ENCODE measurements at regions not wholly inside any gene's neighbourhood (a gene's known extent, or its start where the extent isn't known, plus 50 kb on each side); places are given as distances from the start of the nearest gene placed in this dataset.

DNA sequence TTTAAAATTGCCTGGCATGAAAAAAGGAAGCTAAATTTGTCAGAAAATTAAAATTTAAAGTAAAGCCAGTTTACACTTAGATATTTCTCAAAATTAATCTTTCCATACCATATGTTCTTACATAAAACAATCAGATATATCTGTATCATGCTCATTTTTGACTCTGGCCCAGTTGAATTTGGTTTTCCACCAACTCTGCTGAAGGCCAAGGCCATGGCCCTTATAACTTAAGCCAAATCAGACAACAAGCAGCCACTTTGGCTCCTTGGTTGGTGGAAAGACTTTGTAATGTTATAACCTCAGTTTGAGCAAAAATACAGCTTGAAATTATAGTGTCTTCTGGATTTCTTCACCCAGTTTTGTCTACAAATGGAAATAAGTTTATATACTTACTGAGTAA is 97.3 kb downstream of the CENPW start:
- no TSS peak for BruUV-seq (replicated peaks)
- Histone ChIP-seq H3K27me3 (replicated peaks in 1 of 2; ENCODE audit: control insufficient read depth in 2 of 2, insufficient read depth in 2 of 2, low read length in 1 of 2) (no peaks in the 10 kb centered on the region), H3K4me1 (ENCODE audit: control insufficient read depth, insufficient read depth, low read length) (no peaks in the 10 kb centered on the region), H3K4me2 (ENCODE audit: control insufficient read depth, insufficient read depth) (no peak overlapping the region), H3K79me2 (ENCODE audit: control insufficient read depth, insufficient read depth, low read length) (no peaks in the 10 kb centered on the region), H3K36me3 (ENCODE audit: control insufficient read depth in 2 of 2, insufficient read depth in 2 of 2, low read length in 1 of 2) (no peaks in the 10 kb centered on the region), H3K4me3 (no peak overlapping the region), H4K20me1 (ENCODE audit: control insufficient read depth, insufficient read depth) (no peaks in the 10 kb centered on the region), H3K9me3 (replicated peaks; ENCODE audit: control insufficient read depth, insufficient read depth, low read length) (no peaks in the 10 kb centered on the region), H3K27ac (ENCODE audit: control insufficient read depth, insufficient read depth) (no peak overlapping the region), H3K9ac (ENCODE audit: control insufficient read depth, insufficient read depth, low read length) (no peak overlapping the region), H2AFZ (ENCODE audit: control insufficient read depth, low read depth, low read length) (no peak overlapping the region)
- ChIA-PET CTCF (interaction anchor here (1.2 kb wide), 1 partner anchor 10 kb away, joined by 3 read pairs; no protein-coding TSS in a partner anchor), POLR2A (no interaction called here), SMC1A (ENCODE audit: uncharacterized antibody, unreplicated experiment) (interaction anchor here (0.7 kb wide), 1 partner anchor 11 kb away, joined by 3 read pairs; no protein-coding TSS in a partner anchor), RAD21 (ENCODE audit: unreplicated experiment) (no interaction called here)
- ATAC-seq (no peak), FAIRE-seq (no peak), DNase-seq (ENCODE audit: low read depth, low spot score) (no peak)
- in situ Hi-C loops (cut with MboI) (no loop called here), intact Hi-C loops (cut with micrococcal nuclease; ENCODE audit: unreplicated experiment) (no loop called here)
- TF ChIP-seq HDAC6 (IDR thresholded peaks at IDR 0.05; ENCODE audit: unreplicated experiment), result no peak
- no peak for TF ChIP-seq MYC (IDR thresholded peaks at IDR 0.05; ENCODE audit: insufficient read depth, insufficient read length, insufficient replicate concordance, low read length, severe bottlenecking)
- TF ChIP-seq BHLHE40 (IDR thresholded peaks at IDR 0.05; ENCODE audit: borderline replicate concordance in 1 of 2, low read depth in 2 of 2, low read length in 1 of 2), result no peak
- TF ChIP-seq, protein P1, sequence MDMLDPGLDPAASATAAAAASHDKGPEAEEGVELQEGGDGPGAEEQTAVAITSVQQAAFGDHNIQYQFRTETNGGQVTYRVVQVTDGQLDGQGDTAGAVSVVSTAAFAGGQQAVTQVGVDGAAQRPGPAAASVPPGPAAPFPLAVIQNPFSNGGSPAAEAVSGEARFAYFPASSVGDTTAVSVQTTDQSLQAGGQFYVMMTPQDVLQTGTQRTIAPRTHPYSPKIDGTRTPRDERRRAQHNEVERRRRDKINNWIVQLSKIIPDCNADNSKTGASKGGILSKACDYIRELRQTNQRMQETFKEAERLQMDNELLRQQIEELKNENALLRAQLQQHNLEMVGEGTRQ (IDR thresholded peaks at IDR 0.05; ENCODE audit: borderline replicate concordance, low read depth, low read length), result no peak

DNA sequence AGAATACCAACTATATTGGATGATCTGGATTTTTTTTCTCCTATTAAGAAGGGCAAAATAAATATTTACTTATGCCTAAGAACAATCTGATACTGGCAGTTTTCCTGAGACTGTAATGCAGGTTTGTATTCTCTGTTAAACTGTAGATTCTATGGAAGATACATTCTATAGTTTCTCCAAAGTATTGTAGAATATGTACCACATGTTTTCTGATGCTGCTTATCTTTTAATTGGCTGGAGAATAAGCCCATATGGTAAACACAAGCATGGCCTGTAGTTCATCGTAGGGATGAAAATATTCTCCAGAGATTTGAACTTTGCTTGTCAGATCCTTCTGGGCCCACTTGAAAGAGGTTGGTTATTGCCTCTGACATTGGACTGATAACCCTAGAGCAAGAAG is 99.1 kb downstream of the CENPW start:
- H3K4me1 ChIP-seq (ENCODE audit: control insufficient read depth, insufficient read depth, low read length), result no peaks in the 10 kb centered on the region
- ChIA-PET SMC1A (ENCODE audit: uncharacterized antibody, unreplicated experiment) (no interaction called here), POLR2A (no interaction called here), CTCF (no interaction called here), RAD21 (ENCODE audit: unreplicated experiment) (no interaction called here)
- no peaks in the 10 kb centered on the region for H4K20me1 ChIP-seq (ENCODE audit: control insufficient read depth, insufficient read depth)
- no peak overlapping the region for H3K9ac ChIP-seq (ENCODE audit: control insufficient read depth, insufficient read depth, low read length)
- H2AFZ ChIP-seq (ENCODE audit: control insufficient read depth, low read depth, low read length), result no peak overlapping the region
- FAIRE-seq (no peak), DNase-seq (ENCODE audit: low read depth, low spot score) (no peak), ATAC-seq (no peak)
- H3K27ac ChIP-seq (ENCODE audit: control insufficient read depth, insufficient read depth), result no peak overlapping the region
- H3K79me2 ChIP-seq (ENCODE audit: control insufficient read depth, insufficient read depth, low read length), result no peaks in the 10 kb centered on the region
- H3K4me3 ChIP-seq, result no peak overlapping the region
- intact Hi-C loops (cut with micrococcal nuclease; ENCODE audit: unreplicated experiment) (no loop called here), in situ Hi-C loops (cut with MboI) (no loop called here)
- BruUV-seq (replicated peaks), result no TSS peak
- no peaks in the 10 kb centered on the region for H3K9me3 ChIP-seq (replicated peaks; ENCODE audit: control insufficient read depth, insufficient read depth, low read length)
- H3K4me2 ChIP-seq (ENCODE audit: control insufficient read depth, insufficient read depth), result no peak overlapping the region
- no peaks in the 10 kb centered on the region for H3K36me3 ChIP-seq (ENCODE audit: control insufficient read depth in 2 of 2, insufficient read depth in 2 of 2, low read length in 1 of 2)
- WGBS (ENCODE audit: insufficient coverage, insufficient replicate concordance, low lambda C conversion rate, missing lambda C conversion rate), result 0% methylated on average over 1 of the region's 1 CpG
- no peaks in the 10 kb centered on the region for H3K27me3 ChIP-seq (replicated peaks in 1 of 2; ENCODE audit: control insufficient read depth in 2 of 2, insufficient read depth in 2 of 2, low read length in 1 of 2)
- TF ChIP-seq, protein P2, sequence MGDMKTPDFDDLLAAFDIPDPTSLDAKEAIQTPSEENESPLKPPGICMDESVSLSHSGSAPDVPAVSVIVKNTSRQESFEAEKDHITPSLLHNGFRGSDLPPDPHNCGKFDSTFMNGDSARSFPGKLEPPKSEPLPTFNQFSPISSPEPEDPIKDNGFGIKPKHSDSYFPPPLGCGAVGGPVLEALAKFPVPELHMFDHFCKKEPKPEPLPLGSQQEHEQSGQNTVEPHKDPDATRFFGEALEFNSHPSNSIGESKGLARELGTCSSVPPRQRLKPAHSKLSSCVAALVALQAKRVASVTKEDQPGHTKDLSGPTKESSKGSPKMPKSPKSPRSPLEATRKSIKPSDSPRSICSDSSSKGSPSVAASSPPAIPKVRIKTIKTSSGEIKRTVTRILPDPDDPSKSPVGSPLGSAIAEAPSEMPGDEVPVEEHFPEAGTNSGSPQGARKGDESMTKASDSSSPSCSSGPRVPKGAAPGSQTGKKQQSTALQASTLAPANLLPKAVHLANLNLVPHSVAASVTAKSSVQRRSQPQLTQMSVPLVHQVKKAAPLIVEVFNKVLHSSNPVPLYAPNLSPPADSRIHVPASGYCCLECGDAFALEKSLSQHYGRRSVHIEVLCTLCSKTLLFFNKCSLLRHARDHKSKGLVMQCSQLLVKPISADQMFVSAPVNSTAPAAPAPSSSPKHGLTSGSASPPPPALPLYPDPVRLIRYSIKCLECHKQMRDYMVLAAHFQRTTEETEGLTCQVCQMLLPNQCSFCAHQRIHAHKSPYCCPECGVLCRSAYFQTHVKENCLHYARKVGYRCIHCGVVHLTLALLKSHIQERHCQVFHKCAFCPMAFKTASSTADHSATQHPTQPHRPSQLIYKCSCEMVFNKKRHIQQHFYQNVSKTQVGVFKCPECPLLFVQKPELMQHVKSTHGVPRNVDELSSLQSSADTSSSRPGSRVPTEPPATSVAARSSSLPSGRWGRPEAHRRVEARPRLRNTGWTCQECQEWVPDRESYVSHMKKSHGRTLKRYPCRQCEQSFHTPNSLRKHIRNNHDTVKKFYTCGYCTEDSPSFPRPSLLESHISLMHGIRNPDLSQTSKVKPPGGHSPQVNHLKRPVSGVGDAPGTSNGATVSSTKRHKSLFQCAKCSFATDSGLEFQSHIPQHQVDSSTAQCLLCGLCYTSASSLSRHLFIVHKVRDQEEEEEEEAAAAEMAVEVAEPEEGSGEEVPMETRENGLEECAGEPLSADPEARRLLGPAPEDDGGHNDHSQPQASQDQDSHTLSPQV (IDR thresholded peaks at IDR 0.05), result no peak
- no peak for TF ChIP-seq PAX8 (IDR thresholded peaks at IDR 0.05)
- TF ChIP-seq POU2F2 (IDR thresholded peaks at IDR 0.05; ENCODE audit: borderline replicate concordance, low read depth, low read length), result no peak
- no peak for TF ChIP-seq NR2F1 (conservative IDR thresholded peaks at IDR 0.05)
- TF ChIP-seq, protein P3, sequence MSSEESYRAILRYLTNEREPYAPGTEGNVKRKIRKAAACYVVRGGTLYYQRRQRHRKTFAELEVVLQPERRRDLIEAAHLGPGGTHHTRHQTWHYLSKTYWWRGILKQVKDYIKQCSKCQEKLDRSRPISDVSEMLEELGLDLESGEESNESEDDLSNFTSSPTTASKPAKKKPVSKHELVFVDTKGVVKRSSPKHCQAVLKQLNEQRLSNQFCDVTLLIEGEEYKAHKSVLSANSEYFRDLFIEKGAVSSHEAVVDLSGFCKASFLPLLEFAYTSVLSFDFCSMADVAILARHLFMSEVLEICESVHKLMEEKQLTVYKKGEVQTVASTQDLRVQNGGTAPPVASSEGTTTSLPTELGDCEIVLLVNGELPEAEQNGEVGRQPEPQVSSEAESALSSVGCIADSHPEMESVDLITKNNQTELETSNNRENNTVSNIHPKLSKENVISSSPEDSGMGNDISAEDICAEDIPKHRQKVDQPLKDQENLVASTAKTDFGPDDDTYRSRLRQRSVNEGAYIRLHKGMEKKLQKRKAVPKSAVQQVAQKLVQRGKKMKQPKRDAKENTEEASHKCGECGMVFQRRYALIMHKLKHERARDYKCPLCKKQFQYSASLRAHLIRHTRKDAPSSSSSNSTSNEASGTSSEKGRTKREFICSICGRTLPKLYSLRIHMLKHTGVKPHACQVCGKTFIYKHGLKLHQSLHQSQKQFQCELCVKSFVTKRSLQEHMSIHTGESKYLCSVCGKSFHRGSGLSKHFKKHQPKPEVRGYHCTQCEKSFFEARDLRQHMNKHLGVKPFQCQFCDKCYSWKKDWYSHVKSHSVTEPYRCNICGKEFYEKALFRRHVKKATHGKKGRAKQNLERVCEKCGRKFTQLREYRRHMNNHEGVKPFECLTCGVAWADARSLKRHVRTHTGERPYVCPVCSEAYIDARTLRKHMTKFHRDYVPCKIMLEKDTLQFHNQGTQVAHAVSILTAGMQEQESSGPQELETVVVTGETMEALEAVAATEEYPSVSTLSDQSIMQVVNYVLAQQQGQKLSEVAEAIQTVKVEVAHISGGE (CRISPR knock-in tag; IDR thresholded peaks at IDR 0.05), result no peak
- TF ChIP-seq HDAC2 (IDR thresholded peaks at IDR 0.05), result no peak

All from GM12878 (cell line).